ENCODE measurements at regions not wholly inside any gene's neighbourhood (a gene's known extent, or its start where the extent isn't known, plus 50 kb on each side); places are given as distances from the start of the nearest gene placed in this dataset.

GRCh38 chr1:208782186-208782585 is 538.0 kb upstream of the PLXNA2 start:
- TF ChIP-seq CTCF (conservative IDR thresholded peaks at IDR 0.05 in 1 of 2, IDR thresholded peaks at IDR 0.05 in 1 of 2; ENCODE audit: extremely low read depth in 1 of 2, insufficient read depth in 1 of 2, low read depth in 1 of 2, low read length in 2 of 2) (no peak), EZH2 (IDR thresholded peaks at IDR 0.05; ENCODE audit: borderline replicate concordance, low read length) (no peak)
